ENCODE measurements at regions not wholly inside any gene's neighbourhood (a gene's known extent, or its start where the extent isn't known, plus 50 kb on each side); places are given as distances from the start of the nearest gene placed in this dataset.

GRCh38 chr5:68161156-68161555 is 54.4 kb upstream of the PIK3R1 start:
- TF ChIP-seq TAF1 (IDR thresholded peaks at IDR 0.05; ENCODE audit: borderline replicate concordance, low read depth, low read length): no peak
- no peak for TF ChIP-seq POLR2A (IDR thresholded peaks at IDR 0.05; ENCODE audit: low read depth, low read length)
